ENCODE measurements at regions not wholly inside any gene's neighbourhood (a gene's known extent, or its start where the extent isn't known, plus 50 kb on each side); places are given as distances from the start of the nearest gene placed in this dataset.

DNA sequence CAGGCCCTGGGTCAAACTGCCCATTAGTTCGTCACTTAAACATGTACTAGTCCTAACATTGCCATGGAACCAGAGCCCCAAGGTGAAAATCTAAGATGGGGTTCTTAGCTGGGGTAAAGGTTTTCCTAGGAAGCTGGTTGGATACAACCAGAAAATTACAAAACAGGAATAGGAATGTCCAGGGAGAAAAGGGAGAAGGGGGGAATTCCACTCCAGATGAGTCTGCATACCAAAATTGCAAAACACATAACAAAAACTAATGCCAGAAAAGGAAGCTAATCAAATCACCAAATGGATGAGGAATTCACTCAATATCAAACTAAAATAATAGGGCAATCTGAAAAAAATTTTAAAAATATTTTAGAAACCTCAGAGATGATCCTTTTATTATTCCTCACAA, 396.2 kb downstream of the EFNA5 start:
- no peak for DNase-seq
- TF ChIP-seq, protein P1, sequence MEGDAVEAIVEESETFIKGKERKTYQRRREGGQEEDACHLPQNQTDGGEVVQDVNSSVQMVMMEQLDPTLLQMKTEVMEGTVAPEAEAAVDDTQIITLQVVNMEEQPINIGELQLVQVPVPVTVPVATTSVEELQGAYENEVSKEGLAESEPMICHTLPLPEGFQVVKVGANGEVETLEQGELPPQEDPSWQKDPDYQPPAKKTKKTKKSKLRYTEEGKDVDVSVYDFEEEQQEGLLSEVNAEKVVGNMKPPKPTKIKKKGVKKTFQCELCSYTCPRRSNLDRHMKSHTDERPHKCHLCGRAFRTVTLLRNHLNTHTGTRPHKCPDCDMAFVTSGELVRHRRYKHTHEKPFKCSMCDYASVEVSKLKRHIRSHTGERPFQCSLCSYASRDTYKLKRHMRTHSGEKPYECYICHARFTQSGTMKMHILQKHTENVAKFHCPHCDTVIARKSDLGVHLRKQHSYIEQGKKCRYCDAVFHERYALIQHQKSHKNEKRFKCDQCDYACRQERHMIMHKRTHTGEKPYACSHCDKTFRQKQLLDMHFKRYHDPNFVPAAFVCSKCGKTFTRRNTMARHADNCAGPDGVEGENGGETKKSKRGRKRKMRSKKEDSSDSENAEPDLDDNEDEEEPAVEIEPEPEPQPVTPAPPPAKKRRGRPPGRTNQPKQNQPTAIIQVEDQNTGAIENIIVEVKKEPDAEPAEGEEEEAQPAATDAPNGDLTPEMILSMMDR (IDR thresholded peaks at IDR 0.05), result no peak

DNA sequence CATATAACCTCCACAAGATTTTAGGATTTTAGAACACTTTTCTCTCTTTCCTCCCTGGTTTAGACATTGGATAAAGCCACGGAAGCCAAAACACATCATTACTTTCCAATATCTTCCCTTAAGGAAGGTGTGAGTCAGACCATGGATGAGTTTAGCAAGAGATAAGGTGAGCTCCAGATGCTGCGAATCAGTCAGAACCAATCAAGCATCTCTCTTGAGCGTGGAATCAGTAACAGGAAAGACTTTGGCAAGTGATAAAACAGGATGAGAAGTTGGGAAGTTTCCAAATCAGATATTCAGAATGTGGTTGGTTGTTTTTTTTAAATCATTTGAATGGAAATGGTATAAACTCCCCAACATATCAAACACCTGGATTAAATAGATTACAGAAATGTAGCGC, 397.8 kb downstream of the EFNA5 start:
- Mint-ChIP-seq H3K4me3 (no peak overlapping the region), H3K36me3 (ENCODE audit: low read depth) (no peaks in the 10 kb centered on the region), H3K9me3 (no peaks in the 10 kb centered on the region), H3K27ac (no peak overlapping the region), H3K27me3 (ENCODE audit: low read depth, poor library complexity) (peaks cover 4% of the 10 kb centered on the region), H3K4me1 (no peaks in the 10 kb centered on the region)
- TF ChIP-seq, protein P1 (IDR thresholded peaks at IDR 0.05), result no peak
- no peak for DNase-seq

More for the DNA sequence above, 396.2 kb downstream of the EFNA5 start:
- H3K4me1 Mint-ChIP-seq, result peaks cover 5% of the 10 kb centered on the region
- no peak overlapping the region for H3K27ac Mint-ChIP-seq
- H3K4me3 Mint-ChIP-seq, result no peak overlapping the region
- H3K9me3 Mint-ChIP-seq, result no peaks in the 10 kb centered on the region
- H3K36me3 Mint-ChIP-seq (ENCODE audit: low read depth), result no peaks in the 10 kb centered on the region
- H3K27me3 Mint-ChIP-seq (ENCODE audit: low read depth, poor library complexity), result peaks cover 4% of the 10 kb centered on the region

DNA sequence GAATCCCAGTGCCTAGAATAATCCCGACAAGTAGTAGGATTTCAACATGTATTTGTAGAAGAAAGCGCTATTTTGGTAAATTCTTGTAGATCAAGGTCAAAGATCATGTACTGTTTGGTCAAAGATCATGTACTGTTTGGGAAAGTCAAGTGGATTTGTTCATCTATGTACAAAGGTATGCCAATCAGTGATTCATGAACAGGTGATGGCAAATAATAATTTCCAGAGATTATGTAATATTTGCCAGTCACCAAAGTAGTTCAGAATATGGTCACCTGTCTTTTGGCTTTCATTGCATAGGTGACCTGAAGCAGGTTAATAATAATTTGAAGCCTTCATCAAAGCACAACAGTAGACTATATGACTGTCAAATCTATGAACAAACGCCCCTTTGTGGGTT, 398.2 kb downstream of the EFNA5 start:
- H3K27ac Mint-ChIP-seq, result no peak overlapping the region
- TF ChIP-seq, protein P1 (IDR thresholded peaks at IDR 0.05), result no peak
- no peak overlapping the region for H3K4me3 Mint-ChIP-seq
- no peaks in the 10 kb centered on the region for H3K9me3 Mint-ChIP-seq
- H3K4me1 Mint-ChIP-seq, result no peaks in the 10 kb centered on the region
- DNase-seq, result no peak
- H3K36me3 Mint-ChIP-seq (ENCODE audit: low read depth), result no peaks in the 10 kb centered on the region
- H3K27me3 Mint-ChIP-seq (ENCODE audit: low read depth, poor library complexity), result peaks cover 4% of the 10 kb centered on the region

DNA sequence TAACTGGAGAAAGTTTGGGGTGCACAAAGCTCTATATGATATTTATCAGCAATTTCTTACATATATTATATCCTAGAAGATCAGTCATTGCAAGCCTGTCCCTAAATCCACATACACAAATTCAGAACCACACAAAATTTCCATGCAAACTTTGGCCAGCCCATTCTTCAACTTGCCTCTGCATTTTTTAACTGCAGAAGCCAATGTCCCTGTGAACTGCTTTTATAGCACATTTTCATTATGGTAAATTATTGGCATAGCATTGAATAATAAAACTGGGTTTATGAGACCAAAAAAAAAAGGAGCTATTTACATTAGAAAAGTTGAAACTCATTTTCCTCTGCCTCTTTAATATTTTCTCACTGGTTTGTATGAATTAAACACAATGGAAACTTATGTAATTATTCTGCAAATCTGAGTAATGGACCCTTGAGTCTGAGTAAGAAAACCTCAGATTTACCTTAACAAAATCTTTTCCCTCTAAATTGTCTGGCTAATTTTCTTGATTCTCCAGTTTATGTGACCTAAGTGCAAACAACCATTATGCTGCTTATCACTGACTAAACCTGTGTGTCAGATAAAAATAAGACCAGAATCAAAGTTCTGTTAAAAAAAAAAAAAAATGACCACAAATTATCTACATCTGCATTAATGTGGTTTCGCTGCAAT, 398.9 kb downstream of the EFNA5 start:
- H3K4me1 Mint-ChIP-seq, result no peaks in the 10 kb centered on the region
- no peak for DNase-seq
- H3K27me3 Mint-ChIP-seq (ENCODE audit: low read depth, poor library complexity), result peaks cover 4% of the 10 kb centered on the region
- no peaks in the 10 kb centered on the region for H3K36me3 Mint-ChIP-seq (ENCODE audit: low read depth)
- no peaks in the 10 kb centered on the region for H3K9me3 Mint-ChIP-seq
- TF ChIP-seq, protein P1 (IDR thresholded peaks at IDR 0.05), result no peak
- no peak overlapping the region for H3K4me3 Mint-ChIP-seq
- H3K27ac Mint-ChIP-seq, result no peak overlapping the region

DNA sequence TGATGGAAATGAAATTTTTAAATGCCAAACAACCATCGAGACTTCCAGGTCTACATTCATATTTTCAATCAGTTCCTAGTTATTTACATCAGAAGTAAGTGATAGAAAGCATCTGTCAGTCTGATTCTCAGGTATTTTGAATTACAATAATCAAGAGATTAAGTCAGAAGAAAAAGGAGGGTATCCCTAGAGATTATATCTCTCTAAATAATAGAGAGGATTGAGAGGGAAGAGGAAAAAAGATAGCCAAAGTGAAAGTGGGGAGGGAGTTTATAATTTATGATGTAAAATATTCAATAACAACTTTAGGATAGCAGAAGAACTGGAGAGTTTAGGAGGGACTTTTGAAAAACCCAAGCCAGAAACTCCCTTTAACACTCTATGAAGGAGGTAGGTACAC, 400.2 kb downstream of the EFNA5 start:
- Mint-ChIP-seq H3K36me3 (ENCODE audit: low read depth) (no peaks in the 10 kb centered on the region), H3K4me1 (no peaks in the 10 kb centered on the region), H3K27me3 (ENCODE audit: low read depth, poor library complexity) (peaks cover 4% of the 10 kb centered on the region), H3K9me3 (no peaks in the 10 kb centered on the region), H3K27ac (no peak overlapping the region), H3K4me3 (no peak overlapping the region)
- no peak for DNase-seq
- TF ChIP-seq, protein P1 (IDR thresholded peaks at IDR 0.05), result no peak

DNA sequence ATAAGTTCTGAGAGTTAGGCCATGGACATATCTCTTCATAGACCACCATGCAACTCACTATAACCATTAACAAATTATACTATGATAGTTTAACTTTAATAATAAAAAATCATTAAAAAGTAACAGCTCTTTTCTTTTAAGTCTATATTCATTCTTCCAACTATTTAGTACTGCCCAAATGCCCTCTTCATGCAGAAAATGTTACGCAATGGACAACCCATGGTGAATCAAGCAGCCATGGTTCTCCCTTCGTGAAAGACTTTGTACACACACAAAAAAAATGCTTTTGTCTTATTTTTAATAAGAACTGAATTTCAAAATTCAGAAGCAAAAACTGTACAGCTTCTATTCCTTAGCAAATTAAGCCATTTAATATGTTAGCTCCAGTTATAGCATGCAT, 401.1 kb downstream of the EFNA5 start:
- H3K27ac Mint-ChIP-seq, result no peak overlapping the region
- no peak overlapping the region for H3K4me3 Mint-ChIP-seq
- peaks cover 4% of the 10 kb centered on the region for H3K27me3 Mint-ChIP-seq (ENCODE audit: low read depth, poor library complexity)
- no peak for DNase-seq
- H3K9me3 Mint-ChIP-seq, result no peaks in the 10 kb centered on the region
- no peaks in the 10 kb centered on the region for H3K36me3 Mint-ChIP-seq (ENCODE audit: low read depth)
- TF ChIP-seq, protein P1 (IDR thresholded peaks at IDR 0.05), result no peak
- H3K4me1 Mint-ChIP-seq, result no peaks in the 10 kb centered on the region

Measured in nephron progenitor cell (in vitro differentiated cells).